ENCODE measurements at regions not wholly inside any gene's neighbourhood (a gene's known extent, or its start where the extent isn't known, plus 50 kb on each side); places are given as distances from the start of the nearest gene placed in this dataset.
"Not testable (repeated sequence)": the region's sequence is repeated elsewhere in the genome, so short reads cannot be mapped to it uniquely, and the experiment has no call there.

DNA sequence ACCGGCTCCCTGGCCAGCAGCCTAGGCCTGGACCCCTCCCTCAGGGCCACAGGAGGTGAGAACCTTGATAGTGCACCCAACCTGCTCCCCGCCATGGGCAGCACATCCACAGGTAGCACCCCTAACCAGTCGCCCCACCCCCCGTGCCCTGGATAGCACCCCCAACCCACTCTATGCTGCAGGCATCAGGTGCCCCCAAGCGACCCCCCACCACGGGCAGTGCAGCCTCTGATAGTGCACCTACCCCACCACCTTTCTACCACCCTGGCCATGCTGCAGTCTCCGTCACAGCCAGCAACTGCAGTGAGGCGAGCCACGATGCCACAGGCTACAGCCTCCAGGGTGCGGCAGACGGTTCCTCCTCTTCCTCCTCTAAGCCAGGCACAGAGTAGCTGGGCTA is 55.6 kb downstream of the SOWAHC start:
- no peaks in the 10 kb centered on the region for H3K9me3 ChIP-seq
- no peak overlapping the region for H3K4me3 ChIP-seq
- TF ChIP-seq, protein P1, sequence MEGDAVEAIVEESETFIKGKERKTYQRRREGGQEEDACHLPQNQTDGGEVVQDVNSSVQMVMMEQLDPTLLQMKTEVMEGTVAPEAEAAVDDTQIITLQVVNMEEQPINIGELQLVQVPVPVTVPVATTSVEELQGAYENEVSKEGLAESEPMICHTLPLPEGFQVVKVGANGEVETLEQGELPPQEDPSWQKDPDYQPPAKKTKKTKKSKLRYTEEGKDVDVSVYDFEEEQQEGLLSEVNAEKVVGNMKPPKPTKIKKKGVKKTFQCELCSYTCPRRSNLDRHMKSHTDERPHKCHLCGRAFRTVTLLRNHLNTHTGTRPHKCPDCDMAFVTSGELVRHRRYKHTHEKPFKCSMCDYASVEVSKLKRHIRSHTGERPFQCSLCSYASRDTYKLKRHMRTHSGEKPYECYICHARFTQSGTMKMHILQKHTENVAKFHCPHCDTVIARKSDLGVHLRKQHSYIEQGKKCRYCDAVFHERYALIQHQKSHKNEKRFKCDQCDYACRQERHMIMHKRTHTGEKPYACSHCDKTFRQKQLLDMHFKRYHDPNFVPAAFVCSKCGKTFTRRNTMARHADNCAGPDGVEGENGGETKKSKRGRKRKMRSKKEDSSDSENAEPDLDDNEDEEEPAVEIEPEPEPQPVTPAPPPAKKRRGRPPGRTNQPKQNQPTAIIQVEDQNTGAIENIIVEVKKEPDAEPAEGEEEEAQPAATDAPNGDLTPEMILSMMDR (IDR thresholded peaks at IDR 0.05): no peak

DNA sequence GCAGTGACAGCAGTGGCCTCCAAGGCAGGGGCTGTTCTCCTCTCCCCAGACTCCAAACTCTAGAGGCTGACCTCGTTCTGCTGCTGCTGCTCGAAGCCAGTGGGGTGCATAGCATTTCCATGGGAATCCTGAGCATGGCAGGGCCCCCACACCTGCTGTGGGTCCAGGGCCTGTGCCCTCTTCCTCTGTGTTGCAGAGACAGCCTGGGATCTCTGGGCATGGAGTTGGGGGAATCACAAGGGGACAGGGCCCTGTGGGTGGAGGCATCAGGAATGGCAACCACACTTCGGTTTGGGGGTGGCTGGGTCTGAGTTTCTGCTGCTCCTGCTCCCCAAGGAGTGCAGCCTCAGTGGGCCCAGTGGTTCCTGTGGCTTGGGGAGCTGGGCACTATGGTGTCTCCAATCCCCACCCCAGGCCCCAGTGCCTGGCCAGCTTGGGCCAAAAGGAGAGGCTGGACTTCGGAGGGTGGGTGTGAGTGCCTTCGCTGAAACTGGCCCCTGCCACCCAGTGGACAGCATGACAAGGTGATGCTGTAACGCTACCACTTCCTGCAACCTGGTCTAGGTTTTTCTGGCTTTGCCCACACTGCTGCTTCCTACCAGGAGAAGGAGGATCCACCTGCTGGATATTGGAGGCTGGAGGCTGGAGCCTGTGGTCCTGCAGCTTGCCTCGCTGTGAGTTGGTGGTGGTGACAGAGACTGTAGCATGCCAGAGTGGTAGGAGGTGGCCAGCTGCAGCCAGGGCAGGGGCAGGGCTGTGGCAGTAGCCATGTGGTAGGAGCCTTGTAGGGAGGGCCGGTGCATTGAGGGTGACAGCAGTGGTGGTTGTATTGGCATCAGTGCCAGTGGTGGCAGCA is 56.6 kb downstream of the SOWAHC start:
- no peaks in the 10 kb centered on the region for H3K9me3 ChIP-seq
- TF ChIP-seq, protein P1 (IDR thresholded peaks at IDR 0.05): no peak
- no peaks in the 10 kb centered on the region for H3K27me3 ChIP-seq
- no peak overlapping the region for H3K4me3 ChIP-seq
- no peaks in the 10 kb centered on the region for H3K36me3 ChIP-seq
- no peak for DNase-seq (ENCODE audit: low spot score)
- H3K27ac ChIP-seq: no peak overlapping the region
- H3K4me1 ChIP-seq: no peaks in the 10 kb centered on the region

More for the DNA sequence above, 55.6 kb downstream of the SOWAHC start:
- H3K27me3 ChIP-seq: no peaks in the 10 kb centered on the region
- no peak overlapping the region for H3K27ac ChIP-seq
- H3K4me1 ChIP-seq: no peaks in the 10 kb centered on the region
- DNase-seq (ENCODE audit: low spot score): no peak
- H3K36me3 ChIP-seq: no peaks in the 10 kb centered on the region

DNA sequence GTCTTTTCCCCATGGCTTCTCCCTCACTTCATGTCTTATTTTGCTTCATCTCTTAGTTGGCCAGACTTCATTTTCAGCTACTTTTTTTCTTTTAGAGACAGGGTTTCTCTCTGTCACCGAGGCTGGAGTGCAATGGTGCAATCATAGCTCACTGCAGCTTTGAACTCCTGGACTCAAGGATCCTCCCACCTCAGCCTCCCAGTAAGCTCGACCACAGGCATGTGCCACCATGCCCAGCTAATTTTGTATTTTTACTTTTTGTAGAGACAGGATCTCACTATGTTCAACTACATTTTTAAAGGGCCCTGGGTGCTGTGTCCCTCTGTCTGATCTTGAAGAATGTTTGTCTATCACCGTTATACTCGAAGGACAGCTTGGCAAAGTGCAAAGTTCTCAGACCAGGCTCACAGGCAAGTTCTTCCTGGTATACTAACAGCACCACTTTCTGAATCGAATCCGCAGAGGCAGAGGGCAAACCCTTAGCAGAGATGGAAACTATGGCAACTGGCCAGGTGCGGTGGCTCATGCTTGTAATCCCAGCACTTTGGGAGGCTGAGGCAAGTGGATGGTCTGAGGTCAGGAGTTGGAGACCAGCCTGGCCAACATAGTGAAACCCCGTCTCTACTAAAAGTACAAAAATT is 60.9 kb downstream of the SOWAHC start:
- H3K27me3 ChIP-seq: no peaks in the 10 kb centered on the region
- H3K4me3 ChIP-seq: no peak overlapping the region
- TF ChIP-seq, protein P1 (IDR thresholded peaks at IDR 0.05): no peak
- H3K9me3 ChIP-seq: no peaks in the 10 kb centered on the region
- H3K4me1 ChIP-seq: no peaks in the 10 kb centered on the region
- H3K36me3 ChIP-seq: no peaks in the 10 kb centered on the region
- DNase-seq (ENCODE audit: low spot score): no peak
- H3K27ac ChIP-seq: no peak overlapping the region

DNA sequence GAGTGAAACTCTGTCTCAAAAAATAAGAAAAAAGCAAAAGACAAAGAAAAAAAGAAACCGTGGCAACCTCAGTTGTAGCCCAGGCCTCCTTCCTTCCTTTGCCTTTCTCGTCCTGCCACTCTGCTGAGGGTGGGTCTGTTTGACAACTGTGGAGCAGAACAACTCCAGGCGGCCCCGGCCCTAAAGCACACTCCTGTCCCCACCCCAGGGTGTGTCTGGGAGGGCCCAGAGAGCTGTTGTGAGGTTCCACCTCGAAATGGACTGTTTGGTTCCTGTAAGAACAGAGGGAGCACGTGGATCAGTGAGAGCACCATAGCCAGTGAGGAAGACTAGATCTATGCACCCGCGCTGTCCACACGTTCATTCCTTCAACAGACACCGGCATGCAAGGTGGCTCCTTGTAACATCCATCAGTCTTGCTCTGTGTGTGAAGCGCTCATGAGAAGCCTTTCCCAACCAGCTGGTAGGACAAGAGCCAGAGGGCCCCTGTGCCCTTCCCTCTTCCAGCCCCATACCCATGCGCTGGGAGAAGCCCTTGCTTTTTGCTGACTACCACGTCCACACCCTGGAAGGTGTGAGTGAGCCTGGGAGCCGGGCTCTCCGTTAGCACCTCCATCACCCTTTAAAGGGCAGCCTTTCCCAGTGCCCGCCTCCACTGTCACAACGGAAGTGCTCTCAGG is 61.6 kb downstream of the SOWAHC start:
- DNase-seq (ENCODE audit: low spot score): no peak
- TF ChIP-seq, protein P1 (IDR thresholded peaks at IDR 0.05): no peak
- H3K4me3 ChIP-seq: no peak overlapping the region
- H3K9me3 ChIP-seq: no peaks in the 10 kb centered on the region
- H3K4me1 ChIP-seq: no peaks in the 10 kb centered on the region
- no peaks in the 10 kb centered on the region for H3K27me3 ChIP-seq
- no peak overlapping the region for H3K27ac ChIP-seq
- no peaks in the 10 kb centered on the region for H3K36me3 ChIP-seq

DNA sequence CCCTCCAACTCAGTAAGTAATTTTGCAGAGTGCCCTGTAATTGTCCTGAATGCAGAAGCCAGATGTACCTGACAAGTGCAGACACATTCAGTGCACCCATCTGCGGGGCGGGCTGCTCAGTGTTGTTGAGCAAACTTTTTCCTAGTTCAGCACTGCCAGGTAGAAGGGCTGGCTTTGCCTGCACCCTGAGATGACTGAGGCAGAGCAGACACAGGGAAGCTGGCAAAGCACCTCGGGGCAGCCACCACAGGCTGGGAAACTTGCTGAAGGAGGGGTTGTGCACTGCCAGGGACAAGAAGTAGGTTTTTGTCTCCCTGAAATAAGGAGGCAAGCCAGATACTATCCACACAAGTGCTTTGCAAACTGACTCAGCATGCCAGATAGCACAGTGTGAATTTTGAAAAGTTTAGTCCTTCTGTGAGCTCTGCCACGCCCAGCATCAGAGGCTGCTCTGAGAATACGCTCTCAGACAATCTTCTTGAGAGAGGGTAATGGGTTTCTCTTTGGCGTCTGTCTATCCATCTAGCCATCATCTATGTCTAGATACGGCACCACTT is 62.3 kb downstream of the SOWAHC start:
- Histone ChIP-seq H3K4me1 (no peaks in the 10 kb centered on the region), H3K27ac (no peak overlapping the region), H3K4me3 (no peak overlapping the region), H3K9me3 (no peaks in the 10 kb centered on the region), H3K36me3 (no peaks in the 10 kb centered on the region), H3K27me3 (no peaks in the 10 kb centered on the region)
- TF ChIP-seq, protein P1 (IDR thresholded peaks at IDR 0.05): no peak
- DNase-seq (ENCODE audit: low spot score): no peak

DNA sequence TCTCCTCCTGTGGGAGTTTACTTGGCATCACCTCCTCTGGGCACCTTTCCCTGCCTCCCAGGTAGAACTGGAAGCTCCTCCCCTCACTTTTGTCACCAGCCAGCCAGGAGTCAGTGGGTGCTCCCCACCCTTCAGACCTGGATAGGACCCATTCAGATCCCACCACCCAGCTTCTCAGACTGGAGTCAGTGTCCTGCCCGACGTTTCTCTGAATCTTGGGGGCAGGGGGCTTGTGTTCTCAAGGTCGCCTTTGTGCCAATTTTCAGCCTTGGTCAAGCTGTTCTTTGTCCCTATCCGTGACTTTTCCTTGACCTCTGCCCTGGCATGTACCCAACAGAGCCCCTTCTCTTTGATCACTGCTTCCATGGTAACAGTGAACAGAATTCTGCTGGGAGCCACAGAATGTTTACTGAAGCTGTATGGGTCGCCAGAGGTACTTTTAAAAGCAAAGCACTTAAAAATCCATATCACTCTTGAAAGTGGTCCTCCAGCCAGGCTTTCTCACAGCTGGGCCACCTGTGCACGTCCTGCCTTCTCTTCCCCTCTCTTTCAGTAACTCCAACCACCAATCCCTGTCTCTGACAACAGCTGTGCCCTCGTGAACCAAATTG is 63.1 kb downstream of the SOWAHC start:
- H3K4me1 ChIP-seq; H3K27me3 ChIP-seq; H3K9me3 ChIP-seq; H3K27ac ChIP-seq; DNase-seq (ENCODE audit: low spot score); H3K4me3 ChIP-seq; H3K36me3 ChIP-seq: not testable (repeated sequence)

Data from right atrium auricular region (tissue), 2 donors.